HTR-8/SVneo (cell line): ENCODE measurements at regions not wholly inside any gene's neighbourhood (a gene's known extent, or its start where the extent isn't known, plus 50 kb on each side); places are given as distances from the start of the nearest gene placed in this dataset.
A peak's percentile ranks its signal among the peaks of the same experiment; 100 is the strongest.

Experiments used
- DNase-seq: peaks from one replicate; pipeline ENCODE4 v3.0.0; 2011; ENCODE audit warnings: low spot score, mixed read lengths; ENCODE audit not compliant: insufficient read length
- FAIRE-seq: peaks from 2 replicates; lab custom pipeline; 2011; peaks lifted over from hg19 to GRCh38; lab: Jason Lieb, UNC

DNA sequence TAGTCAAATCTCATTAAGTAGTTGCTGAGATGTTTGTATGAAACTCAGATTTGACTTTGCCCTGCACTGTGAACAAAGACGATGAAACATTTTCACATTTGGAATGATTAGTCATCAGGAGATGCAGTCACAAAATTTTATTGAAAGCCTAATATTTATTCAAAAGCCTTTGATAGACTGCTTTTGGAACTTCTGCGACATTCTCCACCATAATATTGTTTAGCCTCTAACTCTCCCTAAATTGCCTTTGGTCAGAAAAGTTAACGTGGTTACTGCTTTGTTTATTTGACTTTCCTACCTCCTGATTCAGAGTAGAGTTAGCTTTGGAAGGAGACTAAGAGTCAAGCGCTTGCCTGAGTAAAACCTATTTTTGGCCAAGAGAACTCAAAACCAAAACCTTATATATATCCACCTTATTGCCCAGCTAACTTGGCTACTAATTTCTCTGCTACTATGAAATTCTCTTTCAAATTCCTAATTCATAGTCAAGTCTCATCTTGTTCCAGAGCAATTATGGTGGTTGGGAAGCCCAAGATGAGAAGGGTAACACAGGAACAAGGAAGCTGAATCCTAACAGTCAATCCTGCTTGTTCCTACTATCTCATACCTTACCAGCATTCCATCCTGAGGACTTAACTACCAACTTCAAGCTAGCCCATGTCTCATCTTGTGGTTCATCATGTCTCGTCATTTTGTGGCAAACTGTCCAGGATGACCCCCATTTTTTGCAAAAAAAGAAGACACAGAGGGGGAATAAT, 429.6 kb downstream of the USP25 start:
- DNase-seq: no peak
- FAIRE-seq: no peak

DNA sequence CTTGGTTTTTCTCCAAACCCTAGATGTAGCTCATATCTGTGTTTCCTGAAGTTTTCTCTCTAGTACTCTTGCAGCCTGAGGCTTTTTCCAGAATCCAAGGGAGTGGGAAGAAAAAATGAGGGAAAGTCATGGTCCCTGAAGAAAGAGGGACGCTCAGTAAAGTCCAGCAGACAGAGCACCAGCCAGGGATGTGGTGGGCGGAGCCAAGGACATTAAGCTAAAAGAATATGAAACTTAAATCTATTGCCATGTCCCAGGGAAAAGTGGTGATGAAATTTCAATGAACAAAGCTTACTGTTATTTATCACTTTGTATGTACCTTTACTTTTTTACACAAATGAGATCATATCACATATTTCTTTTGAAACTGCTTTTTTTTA, 430.2 kb downstream of the USP25 start:
- no peak for FAIRE-seq

DNA sequence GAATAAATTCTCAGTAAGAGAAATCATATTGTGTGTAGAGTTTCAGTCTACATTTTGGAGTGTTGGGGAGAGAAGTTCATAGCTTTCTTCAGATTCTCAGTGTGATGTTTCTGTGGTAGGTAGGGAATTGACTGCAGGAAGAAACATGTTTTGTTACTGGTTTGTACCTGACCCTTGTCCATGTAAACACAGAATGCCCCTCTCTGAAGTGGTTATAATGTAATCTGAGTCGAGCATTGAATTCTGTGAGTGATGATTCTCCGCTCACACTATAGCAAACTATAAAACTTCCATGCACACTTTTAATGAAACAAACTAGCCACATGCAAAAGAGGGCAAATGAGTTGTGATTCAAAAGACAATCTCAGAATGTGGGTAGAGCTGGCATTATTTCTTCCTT, 433.2 kb downstream of the USP25 start:
- DNase-seq: no peak
- FAIRE-seq: no peak

More for the DNA sequence above, 430.2 kb downstream of the USP25 start:
- no peak for DNase-seq

DNA sequence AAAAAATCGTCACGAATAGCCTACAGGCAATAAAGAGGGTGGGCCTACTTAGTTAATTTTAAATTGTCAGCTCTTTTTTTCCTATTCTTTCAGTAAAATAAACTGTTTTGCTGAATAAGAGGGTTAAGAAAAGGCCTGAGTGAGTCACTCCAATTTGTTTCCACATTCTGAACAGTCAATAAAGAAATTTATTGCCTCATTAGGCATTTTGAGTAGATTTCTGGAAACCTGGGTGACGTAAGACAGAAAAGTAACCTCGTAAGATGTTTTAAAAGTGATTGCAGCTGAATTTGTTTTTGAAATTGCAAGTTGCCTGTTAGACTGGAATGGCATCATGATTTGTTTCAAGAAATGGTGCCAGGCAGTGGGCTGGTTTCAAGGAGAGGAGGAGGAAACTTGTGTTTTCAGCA, 439.3 kb downstream of the USP25 start:
- DNase-seq: peak; percentile 20
- no peak for FAIRE-seq

DNA sequence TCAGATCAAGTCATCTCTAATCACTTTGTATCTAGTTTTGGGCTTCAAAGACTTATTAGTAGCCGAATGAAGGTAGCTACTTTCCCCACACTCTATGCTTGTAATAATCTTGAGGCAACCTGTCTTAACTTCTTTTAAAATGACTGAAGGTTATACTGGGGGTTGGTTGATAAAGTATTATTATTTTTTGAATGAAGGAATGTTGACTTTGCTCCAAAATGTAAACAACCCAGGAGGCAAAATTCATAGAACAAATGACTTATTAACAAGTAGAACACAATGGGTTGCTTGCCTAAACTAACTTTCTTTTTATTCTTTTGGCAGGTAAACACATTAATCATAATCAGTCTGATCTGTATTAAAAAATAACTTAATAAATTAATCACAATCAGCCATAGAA, 440.0 kb downstream of the USP25 start:
- DNase-seq (no peak), FAIRE-seq (no peak)

DNA sequence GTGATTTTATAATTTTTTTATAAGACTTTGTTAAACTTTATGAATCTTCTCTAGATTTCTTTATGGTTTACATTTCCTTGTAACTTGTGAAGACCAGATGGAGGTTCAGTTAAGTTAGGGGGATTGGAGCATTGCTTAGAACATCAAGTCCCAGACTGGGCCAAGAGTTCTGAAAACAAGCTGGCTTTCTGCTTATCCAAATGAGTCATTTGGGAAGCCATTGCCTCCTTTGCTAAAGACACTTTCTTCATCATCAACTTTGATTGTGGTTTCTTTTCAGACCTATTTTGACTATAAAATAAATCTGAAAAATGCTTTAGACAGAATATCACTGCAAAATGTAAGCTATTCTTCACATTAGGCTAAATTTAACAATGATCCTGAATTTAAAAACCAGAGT, 446.8 kb downstream of the USP25 start:
- no peak for FAIRE-seq
- DNase-seq: no peak

DNA sequence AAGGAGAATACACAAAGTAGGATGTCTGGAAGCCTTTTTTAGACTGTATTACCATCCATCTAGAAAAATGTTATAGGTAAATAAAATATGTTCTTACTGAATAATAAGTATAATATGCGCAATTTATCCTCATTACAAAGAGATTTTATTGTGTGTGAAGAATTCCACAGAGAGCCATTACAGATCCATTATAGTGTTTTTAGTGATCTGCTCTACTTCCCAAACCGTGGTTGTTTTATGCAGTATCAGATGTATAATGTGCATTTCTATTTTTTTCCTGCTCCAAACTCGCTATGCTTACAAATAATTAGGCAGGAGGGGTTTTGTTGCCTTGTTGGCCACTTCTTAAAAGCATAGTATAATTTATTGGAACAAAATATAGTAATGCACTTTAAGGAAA, 447.8 kb downstream of the USP25 start:
- no peak for FAIRE-seq
- no peak for DNase-seq

DNA sequence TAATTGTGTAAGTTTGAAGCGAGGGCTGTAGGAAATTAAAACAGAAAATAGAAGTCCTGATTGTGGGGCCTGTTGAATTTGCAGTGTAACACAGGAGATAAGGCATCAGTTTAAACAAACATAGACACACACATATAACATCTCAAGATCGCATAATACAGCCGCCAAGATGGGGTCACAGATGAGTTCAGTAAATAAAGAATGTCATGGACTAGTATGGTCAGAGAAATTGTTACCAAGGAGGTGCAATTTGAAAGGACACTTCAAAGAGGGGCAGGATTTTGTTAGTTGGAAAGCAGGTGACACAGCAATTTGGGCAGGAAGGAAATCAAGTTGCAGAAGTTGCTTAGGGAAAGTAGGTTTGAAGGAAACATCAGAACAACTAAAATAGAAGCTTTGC, 450.0 kb downstream of the USP25 start:
- FAIRE-seq (no peak), DNase-seq (no peak)

DNA sequence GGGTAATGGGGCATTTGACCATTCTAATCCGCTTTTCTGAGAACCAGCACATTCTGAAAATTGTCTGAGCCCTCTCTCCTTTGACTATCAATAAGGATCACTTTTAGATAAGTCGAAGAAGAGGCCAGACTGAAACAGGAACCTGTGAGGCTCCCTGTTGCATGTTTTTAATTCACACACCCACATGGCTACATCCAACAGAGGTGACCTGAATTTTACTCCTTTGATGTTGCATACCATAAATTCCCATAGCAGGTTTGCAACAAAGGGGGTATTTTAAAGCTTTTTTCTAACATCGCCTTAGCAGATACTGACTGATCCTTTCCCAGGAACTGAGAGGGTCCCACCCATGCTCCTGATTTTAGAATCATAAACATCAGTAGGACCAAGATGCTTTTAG, 450.8 kb downstream of the USP25 start:
- FAIRE-seq: no peak

DNA sequence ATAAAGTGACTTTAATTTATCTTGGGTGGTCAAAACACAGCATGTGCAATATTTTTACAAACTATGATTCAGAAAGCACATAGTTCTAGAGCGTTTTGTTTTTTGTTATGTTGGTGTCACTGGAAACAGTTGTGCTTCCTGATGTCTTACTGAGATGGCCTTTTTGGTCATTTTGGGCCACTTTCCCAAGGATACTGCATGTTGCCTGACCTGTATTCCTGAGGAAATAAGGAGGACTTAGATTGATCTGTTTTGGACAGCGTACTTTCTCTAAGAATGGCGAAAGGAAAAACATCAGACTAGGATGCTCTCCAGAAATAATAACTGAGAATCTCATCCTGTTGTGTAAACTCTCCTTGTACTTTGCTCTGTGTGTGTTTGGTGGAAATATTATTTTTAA, 451.2 kb downstream of the USP25 start:
- FAIRE-seq (no peak), DNase-seq (no peak)

More for the DNA sequence above, 450.8 kb downstream of the USP25 start:
- no peak for DNase-seq

DNA sequence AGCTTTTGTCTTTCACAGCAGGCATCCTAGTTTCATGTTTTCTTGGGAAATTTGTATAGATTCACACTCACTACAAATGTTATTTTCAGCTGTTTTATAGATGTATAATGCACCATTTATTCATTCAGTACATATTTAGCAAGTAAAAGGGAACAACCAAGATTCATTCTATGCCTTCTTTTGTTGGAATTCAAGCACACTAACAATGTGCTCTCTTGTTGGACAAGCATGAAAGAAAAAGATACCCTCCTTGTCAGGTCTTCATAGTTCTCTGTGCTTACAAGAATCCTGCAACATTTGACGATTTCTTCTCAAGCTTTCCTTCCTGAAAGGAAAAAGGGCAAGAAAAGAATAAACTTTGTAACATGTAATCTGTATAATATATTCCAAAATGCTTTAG, 456.0 kb downstream of the USP25 start:
- no peak for FAIRE-seq

DNA sequence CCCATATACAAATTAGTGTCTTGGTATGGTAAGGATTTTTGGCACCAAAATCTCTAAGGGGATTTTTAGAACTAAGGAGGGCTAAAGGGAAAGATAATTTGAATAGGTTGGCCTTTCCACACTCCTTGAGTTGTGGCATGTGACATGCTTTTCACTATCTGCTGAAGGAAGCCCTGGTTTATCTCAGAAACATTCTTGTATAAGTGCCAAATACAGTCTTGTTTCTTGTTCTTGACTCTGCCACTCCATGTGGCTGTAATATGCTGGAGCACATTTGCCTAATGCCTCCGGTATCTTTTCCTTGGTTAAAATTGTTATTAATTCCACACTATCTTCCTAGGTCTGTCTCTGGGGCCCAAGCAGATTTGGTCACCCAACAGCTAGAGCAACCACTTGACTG, 457.0 kb downstream of the USP25 start:
- no peak for DNase-seq
- FAIRE-seq: no peak

More for the DNA sequence above, 456.0 kb downstream of the USP25 start:
- no peak for DNase-seq

DNA sequence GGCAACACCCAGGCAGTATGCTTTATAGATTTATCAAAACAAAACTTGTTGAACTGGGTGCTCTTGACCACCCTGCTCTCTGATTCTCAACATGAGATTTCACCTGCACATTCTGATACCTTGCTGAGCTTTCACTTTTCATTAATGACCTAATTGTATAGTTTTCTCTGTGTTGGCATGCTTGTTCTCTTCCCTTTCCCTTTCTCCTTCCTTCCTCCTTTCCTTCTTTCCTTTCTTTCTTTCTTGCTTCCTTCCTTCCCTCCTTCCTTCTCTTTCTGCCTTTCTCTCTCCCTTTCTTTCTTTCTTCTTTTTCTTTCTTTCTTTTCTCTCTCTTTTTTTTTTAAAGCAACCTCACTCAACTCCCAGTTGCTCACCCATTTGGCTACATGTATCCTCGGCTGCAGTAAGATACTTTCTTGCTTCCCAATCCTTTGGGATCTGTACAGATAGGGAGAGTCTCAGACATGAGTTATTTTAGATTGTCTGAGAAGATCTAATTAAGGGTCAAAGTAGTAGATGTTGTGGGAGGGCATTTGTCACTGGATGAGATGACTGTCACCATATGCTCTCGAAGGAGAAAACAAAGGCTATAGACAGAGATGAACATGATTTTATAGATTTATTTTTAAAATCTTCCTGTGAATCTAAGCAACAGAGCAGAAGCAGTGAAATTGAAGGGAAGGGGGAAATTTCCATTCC, 458.0 kb downstream of the USP25 start:
- DNase-seq: no peak
- FAIRE-seq: no peak

DNA sequence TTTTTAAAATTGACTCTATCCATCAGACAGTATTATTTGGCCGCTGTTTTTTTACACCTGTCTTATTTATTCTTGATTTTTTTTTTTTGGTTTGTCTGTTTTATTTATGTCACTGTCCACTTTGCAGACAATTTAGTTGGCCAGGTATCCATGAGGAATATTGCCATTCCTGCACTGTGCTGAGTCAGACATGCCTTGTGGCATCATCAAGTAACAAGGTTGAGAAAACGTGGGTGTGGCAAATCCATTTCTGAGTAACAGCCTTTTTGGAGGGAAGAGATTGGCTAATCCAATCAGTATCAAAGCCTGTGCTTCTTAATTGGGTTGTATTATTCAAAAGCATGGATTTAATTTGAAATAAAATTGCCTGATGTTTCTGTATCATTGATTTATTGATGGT, 463.1 kb downstream of the USP25 start:
- DNase-seq (no peak), FAIRE-seq (no peak)

DNA sequence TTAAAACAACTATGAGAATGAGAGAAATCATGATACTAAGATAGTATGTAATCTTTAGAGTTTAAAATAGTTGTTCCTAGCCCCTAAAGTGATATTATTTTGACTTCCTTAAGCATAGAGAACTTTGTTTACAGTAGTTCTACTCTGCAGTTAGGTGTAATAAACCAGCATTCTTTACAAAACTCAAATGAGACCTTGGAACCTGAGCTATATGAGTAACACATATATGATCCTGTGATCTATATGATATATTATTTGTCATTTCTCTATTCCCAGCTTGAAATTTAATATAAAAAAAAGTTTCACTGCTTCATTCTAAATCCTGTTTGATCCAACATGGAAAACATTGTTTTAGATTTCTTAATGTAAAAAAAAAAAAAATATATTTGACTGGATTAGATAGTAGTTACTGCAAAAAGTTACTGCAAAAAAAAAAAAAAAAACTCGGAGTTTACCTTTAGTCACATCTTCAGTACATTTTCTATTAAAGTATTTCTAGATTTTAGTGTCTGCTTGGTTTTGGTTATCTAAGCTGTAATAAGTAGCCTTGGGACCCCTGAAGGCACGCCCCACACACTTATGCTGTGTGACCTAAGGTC, 463.8 kb downstream of the USP25 start:
- FAIRE-seq: no peak
- no peak for DNase-seq

DNA sequence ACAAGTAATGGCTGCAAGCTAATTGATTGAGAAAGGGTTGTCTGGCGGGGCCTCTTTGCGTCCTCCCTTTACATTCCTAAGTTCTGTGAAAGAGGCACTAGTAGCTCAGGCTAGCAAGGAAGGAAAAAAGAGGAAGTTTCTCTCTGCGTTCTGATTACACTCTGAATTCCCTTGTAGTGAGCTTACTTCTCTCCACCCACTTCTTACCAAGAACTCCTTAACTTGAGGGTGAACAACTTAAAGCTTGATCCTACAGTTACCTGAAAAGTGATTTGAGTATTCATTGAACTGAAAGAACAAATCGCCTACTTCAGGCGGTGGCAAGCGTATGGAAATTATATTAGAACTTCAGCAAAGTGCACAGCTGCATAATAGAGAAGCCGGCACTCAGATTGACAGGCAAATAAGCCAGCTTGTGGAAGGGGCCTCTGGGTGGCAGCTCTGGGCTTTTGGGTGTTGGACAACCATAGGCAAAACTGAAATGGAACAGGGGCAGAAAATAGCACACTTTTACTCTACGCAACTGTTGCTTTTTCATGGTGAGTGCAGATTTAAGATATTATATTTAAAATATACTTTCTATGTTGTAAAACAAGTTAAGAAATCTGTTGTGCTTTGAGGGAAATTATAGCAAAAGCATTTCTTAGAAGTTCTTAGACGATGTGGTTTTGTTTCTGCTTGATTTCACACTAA, 464.5 kb downstream of the USP25 start:
- FAIRE-seq: no peak
- peak; percentile 20 for DNase-seq

DNA sequence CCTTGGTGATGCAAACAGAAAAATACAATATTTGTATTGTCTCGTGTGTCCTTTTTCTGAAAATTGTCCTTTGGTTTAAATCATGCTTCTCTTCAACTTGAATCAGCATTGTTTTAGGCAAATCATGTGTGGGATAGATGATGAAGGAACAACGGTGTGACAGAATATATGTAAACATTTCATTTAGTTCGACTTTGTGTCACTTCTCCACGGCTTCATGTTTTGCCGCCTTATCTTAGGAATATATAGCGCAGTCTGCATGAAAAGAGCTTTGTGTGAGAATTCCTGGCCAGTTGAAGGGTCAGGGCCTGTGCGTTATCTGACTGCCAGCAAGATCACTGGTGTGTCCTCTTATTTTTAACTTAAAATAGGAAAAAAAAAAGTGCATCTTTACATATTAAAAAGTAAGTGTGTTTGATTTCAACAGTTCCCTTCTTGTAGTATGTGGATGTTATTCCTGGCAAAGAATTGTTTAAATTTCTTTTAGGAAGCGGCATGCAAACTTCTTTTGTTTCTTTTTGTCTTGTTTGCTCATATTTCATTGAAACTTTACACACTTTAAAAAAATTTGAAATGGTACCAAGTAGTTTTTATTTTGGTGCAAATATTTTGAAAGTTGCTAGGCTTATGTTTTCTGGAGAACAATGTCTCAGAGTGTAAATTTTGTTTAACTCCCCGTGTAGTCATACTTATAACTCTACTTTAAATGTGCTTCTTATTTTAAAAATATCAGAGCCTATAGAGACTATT, 465.2 kb downstream of the USP25 start:
- no peak for FAIRE-seq
- DNase-seq: no peak

DNA sequence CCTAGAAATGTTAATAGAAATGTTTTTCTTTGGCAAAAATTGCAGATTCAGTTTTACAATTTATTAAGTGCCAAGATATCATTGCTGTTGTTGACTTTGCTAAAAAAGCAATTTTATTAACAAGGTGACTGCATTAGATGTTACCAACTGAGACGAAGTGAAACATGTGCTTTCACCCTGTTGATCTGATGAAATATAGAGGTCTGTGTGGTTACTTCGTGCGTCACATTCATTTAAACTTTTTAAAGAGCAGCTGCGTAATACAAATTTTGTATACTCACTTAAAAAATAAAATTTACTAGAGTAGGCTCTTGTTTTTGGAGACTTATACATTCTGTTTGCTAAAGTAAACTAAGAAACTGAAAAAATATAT, 465.7 kb downstream of the USP25 start:
- DNase-seq (no peak), FAIRE-seq (no peak)

DNA sequence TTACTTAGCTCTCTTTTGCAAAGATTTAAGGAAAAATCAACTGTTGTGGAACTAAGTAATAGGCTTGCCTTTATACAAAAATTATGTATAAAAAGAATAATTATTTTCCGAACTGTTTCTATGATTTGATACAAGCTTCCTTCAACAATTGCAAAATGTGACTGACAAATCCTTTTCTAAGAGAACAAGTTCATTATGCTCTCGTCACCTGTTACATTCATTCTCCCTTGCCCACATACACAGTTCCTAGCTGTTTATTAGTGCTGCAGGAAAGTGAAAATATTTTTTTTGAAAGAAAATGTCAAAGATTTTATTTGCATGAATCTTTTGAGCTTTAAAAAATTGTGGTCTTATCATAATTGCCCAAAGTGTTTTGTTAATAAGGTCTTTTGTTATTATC, 466.2 kb downstream of the USP25 start:
- DNase-seq (no peak), FAIRE-seq (no peak)

DNA sequence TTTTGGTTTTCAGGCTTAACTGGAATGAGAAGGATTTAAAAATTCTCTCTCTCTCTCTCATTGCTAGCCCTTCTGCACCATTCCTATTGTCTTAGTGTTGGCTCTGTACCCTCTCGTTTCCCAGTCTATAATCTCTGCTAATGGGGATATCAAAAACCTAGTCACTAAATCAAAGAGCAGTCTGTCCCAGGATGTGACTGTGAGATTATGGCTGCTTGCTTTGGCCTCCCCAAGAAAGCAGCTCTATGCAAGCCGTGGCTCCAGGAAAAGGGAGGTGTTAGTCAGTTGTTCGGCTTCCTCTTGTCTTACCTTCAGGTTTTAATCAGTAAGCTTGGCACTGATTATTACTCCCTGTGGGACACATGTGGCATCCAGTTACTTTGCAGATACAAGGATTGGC, 468.8 kb downstream of the USP25 start:
- DNase-seq (no peak), FAIRE-seq (no peak)
